RWPE2 (cell line): ENCODE measurements at regions not wholly inside any gene's neighbourhood (a gene's known extent, or its start where the extent isn't known, plus 50 kb on each side); places are given as distances from the start of the nearest gene placed in this dataset.

ENCODE experiments used
- ATAC-seq: fragments of 200-7000 bp; cut with Tn5 transposase; 3 replicates; pipeline ENCODE4 v1.9.1; 2021; ENCODE audit warnings: low read depth
- DNase-seq: peaks from one replicate; pipeline ENCODE4 v3.0.0-alpha.2; 2020; ENCODE audit warnings: low spot score
- H3K27ac ChIP-seq: fragments of 450-650 bp; 2 replicates; pipeline ENCODE4 v1.5.1; 2017; ENCODE audit warnings: mild to moderate bottlenecking; ENCODE audit not compliant: poor library complexity, severe bottlenecking
- H3K27me3 ChIP-seq: fragments of 250-450 bp; sonication (Bioruptor Pico); 2 replicates; pipeline ENCODE4 v1.5.1; 2021; ENCODE audit warnings: mild to moderate bottlenecking, moderate library complexity; ENCODE audit not compliant: insufficient read depth, poor library complexity, severe bottlenecking
- H3K36me3 ChIP-seq: fragments of 250-450 bp; sonication (Bioruptor Pico); 2 replicates; pipeline ENCODE4 v1.5.1; 2020; ENCODE audit warnings: low read depth, mild to moderate bottlenecking, moderate library complexity
- H3K4me1 ChIP-seq: fragments of 250-450 bp; sonication (Bioruptor Pico); 2 replicates; pipeline ENCODE4 v1.5.1; 2021; ENCODE audit warnings: mild to moderate bottlenecking, moderate library complexity; ENCODE audit not compliant: insufficient read depth, poor library complexity, severe bottlenecking
- H3K4me3 ChIP-seq: fragments of 250-450 bp; sonication (Bioruptor Pico); 2 replicates; pipeline ENCODE4 v1.5.1; 2021; ENCODE audit warnings: mild to moderate bottlenecking, moderate library complexity; ENCODE audit not compliant: severe bottlenecking
- H3K9me3 ChIP-seq: fragments of 250-450 bp; sonication (Bioruptor Pico); 2 replicates; pipeline ENCODE4 v1.5.1; 2021; ENCODE audit warnings: mild to moderate bottlenecking, moderate library complexity; ENCODE audit not compliant: severe bottlenecking
- TF ChIP-seq, protein P1 (sequence below): fragments of 450-650 bp; IDR thresholded peaks from one replicate; pipeline ENCODE4 v1.5.1; 2017; ENCODE audit warnings: mild to moderate bottlenecking, moderate library complexity; ENCODE audit not compliant: poor library complexity, severe bottlenecking

DNA sequence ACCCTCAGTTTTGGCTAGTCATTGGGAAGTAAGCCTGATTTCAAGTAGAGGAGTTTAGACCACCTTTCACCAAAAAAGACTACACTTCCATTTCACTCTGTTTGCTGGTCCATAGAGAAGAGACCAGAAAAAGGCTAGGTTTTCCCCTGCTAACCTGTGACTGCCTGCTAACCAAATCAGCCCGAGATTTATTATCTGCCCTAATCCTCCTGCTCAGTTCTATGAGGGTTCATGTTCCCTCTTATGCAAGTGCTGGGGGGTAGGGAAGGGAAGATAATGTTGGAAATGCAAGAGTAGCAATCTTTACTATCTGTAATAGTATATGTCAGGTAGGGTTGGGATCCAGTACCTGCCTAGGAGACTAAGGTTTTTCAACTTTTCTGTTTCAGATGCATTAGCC lies 51.6 kb upstream of the CCNG1 start:
- Histone ChIP-seq H3K4me1 (no peaks in the 10 kb centered on the region), H3K36me3 (no peaks in the 10 kb centered on the region), H3K27me3 (no peaks in the 10 kb centered on the region), H3K27ac (no peak overlapping the region), H3K9me3 (peaks cover 2% of the 10 kb centered on the region), H3K4me3 (no peak overlapping the region)
- DNase-seq (no peak), ATAC-seq (no peak)
- TF ChIP-seq, protein P1, sequence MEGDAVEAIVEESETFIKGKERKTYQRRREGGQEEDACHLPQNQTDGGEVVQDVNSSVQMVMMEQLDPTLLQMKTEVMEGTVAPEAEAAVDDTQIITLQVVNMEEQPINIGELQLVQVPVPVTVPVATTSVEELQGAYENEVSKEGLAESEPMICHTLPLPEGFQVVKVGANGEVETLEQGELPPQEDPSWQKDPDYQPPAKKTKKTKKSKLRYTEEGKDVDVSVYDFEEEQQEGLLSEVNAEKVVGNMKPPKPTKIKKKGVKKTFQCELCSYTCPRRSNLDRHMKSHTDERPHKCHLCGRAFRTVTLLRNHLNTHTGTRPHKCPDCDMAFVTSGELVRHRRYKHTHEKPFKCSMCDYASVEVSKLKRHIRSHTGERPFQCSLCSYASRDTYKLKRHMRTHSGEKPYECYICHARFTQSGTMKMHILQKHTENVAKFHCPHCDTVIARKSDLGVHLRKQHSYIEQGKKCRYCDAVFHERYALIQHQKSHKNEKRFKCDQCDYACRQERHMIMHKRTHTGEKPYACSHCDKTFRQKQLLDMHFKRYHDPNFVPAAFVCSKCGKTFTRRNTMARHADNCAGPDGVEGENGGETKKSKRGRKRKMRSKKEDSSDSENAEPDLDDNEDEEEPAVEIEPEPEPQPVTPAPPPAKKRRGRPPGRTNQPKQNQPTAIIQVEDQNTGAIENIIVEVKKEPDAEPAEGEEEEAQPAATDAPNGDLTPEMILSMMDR, result no peak

DNA sequence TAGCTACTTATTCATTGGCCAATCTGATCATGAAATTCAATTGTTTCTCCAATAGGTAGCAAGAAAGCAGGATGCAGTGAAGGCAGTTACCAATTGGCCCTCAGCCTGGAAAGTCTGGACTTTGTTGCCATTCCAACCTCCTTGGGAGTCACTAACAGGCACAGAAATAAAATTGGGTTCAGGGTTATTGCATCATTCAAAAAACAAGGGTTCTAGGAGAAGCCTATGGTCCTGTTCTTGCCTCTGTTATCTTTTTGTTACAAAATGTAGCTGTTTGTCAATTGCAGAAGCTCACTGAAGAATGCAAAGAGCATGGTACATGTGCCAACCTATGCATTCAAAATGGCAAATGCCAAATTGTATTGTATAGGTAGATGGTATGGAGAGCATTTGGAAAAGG lies 51.0 kb upstream of the CCNG1 start:
- DNase-seq, result no peak
- H3K27ac ChIP-seq, result no peak overlapping the region

DNA sequence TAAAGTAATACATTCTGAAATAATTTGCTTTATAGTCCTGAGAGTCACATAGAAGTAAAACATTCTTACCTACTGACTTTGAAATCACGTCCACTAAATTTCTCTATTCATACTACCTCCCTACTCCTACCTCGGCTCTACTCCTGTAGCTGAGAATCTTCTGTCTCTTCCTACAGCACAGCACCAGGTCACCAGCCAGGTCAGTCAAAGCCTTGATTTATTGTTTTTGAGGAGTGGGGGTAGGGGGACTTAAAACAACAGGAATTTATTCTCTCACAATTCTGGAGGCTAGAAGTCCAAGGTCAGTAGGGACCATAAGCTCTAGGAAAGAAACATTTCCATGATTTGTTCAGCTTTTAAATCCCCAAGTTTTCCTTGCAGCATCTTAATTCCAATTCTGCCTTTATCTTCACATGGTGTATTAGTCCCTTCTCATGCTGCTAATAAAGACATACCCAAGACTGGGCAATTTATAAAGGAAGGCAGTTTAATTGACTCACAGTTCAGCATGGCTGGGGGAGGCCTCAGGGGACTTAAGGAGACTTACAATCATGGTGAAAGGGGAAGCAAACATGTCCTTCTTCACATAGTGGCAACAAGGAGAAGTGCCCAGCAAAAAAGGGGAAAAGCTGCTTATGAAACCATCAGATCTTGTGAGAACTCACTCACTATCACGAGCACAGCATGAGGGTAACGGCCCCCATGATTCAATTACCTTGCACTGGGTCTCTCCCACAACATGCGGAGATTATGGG lies 49.6 kb upstream of the CCNG1 start:
- Histone ChIP-seq H3K27ac (no peak overlapping the region), H3K36me3 (no peaks in the 10 kb centered on the region), H3K4me1 (no peaks in the 10 kb centered on the region), H3K9me3 (peaks cover 4% of the 10 kb centered on the region), H3K27me3 (no peaks in the 10 kb centered on the region), H3K4me3 (no peak overlapping the region)
- TF ChIP-seq, protein P1, result no peak
- no peak for ATAC-seq
- no peak for DNase-seq

More for the DNA sequence above, 51.0 kb upstream of the CCNG1 start:
- Histone ChIP-seq H3K27me3 (no peaks in the 10 kb centered on the region), H3K4me3 (no peak overlapping the region), H3K36me3 (no peaks in the 10 kb centered on the region), H3K4me1 (no peaks in the 10 kb centered on the region), H3K9me3 (peaks cover 2% of the 10 kb centered on the region)
- TF ChIP-seq, protein P1, result no peak
- no peak for ATAC-seq
